H1 (cell line): ENCODE measurements at regions not wholly inside any gene's neighbourhood (a gene's known extent, or its start where the extent isn't known, plus 50 kb on each side); places are given as distances from the start of the nearest gene placed in this dataset.

ENCODE experiments used
- EP300 ChIP-seq, 2 experiments: IDR thresholded peaks; 1 replicate in 1 of 2; 2 replicates in 1 of 2; pipeline ENCODE4 v1.6.1; 2011 to 2012; ENCODE audit warnings: low read depth in 2 of 2, low read length in 2 of 2, mild to moderate bottlenecking in 2 of 2, borderline replicate concordance in 1 of 2, inconsistent platforms in 1 of 2, moderate library complexity in 1 of 2
- RBBP5 ChIP-seq: IDR thresholded peaks from 2 replicates; pipeline ENCODE4 v1.7.1; 2012; ENCODE audit warnings: low read depth, mild to moderate bottlenecking, inconsistent platforms, low read length, moderate library complexity, borderline replicate concordance
- TEAD4 ChIP-seq: IDR thresholded peaks from 2 replicates; pipeline ENCODE4 v1.6.1; 2012; ENCODE audit warnings: low read depth, low read length, inconsistent platforms, mixed read lengths

DNA sequence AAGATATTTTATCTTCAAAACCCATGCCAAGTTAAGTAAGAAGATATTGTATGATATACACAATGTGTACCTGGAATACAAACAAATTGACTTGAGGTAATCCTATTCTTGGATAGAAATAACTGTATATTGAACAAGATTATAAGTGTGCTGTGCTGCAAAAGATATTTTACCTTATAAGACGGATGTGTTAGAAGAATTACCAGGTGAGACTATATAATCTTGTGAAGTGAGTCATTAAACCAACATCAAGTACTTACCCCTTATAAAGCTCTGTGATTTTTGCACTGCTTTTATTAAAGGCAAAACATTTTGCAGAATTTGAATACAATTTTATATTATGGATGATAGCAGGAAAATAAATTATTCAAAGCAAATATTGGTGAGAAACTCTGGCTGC is 570.0 kb downstream of the MMUT start (continued):
- no peak for TF ChIP-seq RBBP5
- TF ChIP-seq EP300 (IDR thresholded peaks at IDR 0.05; ENCODE audit: borderline replicate concordance in 1 of 2, low read depth in 2 of 2, low read length in 2 of 2) = no peak
- TF ChIP-seq TEAD4 = no peak
